GM21447 (cell line): ENCODE measurements at regions not wholly inside any gene's neighbourhood (a gene's known extent, or its start where the extent isn't known, plus 50 kb on each side); places are given as distances from the start of the nearest gene placed in this dataset.

Experiments used
- ATAC-seq: cut with Tn5 transposase; IDR thresholded peaks from one replicate; pipeline ENCODE4 v1.9.1; 2021; ENCODE audit not compliant: unreplicated experiment

DNA sequence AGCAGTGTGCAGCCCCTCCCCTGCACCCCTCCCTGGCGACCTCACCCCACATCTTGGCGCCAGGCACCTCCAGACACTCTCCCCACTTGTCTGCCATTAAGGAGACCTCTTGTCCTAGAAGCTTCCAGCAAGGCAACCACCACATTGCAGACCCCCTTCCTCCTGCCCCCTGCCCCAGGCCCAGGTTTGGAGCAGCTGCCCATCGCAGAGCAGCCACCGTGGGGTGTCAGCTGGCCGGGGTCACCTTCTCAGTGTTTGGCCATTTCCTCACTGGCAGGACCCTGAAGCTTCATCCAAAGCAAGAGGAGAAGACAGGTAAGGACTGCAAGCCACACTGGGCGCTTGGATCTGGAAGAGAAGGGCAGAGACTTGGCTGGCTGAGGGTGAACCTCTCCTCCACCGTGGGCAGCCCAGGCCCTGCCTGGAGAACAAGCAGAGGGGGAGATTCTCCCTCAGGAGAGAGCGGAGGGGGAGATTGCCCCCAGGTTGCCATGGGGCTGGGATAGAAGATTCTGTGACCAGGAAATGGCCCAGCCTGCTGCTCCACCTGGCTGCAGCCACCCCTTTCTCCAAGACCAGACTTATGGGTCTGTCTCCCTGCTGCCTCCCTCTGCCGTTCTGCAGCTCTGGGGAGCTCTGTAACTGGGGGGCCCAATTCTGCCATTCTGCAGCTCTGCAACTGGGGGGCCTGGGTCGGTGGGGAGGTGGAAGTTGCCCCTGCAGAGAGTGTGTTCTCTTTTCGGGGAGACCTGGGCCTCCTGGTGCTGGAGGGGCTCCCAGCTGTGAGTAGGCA lies 72.9 kb upstream of the C14orf180 start:
- ATAC-seq, result no peak

DNA sequence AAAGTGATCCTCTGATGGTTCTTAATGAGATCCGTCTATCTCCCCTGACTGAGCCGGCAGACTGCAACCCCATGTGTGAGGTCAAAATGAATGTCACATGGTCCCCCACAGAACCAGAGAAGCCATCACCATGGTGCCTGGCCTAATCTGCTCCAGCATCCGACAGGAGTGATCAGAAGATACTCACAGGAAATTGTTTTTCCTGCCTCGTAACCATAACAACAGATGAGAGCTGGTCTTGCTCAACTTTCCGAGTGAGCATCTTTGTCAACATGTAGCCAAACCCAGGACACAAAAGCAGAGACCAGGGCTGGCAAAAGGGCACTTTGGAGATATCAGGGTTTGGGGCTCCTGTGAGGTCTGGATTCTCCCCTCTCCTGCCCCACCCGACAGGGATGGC lies 72.1 kb upstream of the C14orf180 start:
- no peak for ATAC-seq

DNA sequence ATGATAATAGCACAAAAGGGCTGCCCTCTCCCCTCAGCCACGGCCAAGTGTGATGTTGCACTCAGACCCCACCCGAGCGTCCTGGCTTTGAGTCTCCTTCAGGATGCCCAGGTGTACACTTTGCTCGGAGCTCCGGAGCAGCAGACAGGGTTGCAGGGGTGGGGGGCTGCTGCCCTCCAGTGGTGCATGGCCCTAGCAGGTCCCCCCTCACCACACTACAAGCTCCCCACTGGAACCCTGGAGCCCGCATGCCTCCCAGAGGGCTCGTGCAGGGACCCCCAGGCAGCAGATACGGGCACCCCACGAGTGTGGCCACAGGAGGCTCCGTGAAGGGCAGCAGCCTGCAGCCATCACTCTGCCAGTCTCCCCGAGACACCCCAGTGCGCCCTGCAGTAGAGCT lies 69.9 kb upstream of the C14orf180 start:
- ATAC-seq, result no peak

DNA sequence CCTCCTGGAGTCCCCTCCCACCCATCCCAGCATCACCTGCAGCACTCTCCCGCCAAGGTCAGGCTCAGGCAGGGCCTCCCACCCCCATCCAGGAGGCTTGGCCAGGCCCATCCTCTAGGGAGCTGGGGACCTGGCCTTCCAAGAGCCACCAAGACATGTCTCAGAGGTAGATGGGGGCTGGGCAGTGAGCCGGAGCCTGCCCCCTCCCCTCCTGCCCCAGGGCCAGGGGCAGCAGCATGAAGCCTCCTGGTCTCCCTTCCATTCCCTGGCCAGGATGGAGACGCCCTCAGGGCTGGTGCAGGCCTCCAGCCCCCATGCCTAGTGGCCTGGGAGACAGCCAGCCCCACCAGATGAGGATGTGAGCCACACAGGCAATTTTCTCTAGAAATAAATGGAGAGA lies 69.3 kb upstream of the C14orf180 start:
- no peak for ATAC-seq

DNA sequence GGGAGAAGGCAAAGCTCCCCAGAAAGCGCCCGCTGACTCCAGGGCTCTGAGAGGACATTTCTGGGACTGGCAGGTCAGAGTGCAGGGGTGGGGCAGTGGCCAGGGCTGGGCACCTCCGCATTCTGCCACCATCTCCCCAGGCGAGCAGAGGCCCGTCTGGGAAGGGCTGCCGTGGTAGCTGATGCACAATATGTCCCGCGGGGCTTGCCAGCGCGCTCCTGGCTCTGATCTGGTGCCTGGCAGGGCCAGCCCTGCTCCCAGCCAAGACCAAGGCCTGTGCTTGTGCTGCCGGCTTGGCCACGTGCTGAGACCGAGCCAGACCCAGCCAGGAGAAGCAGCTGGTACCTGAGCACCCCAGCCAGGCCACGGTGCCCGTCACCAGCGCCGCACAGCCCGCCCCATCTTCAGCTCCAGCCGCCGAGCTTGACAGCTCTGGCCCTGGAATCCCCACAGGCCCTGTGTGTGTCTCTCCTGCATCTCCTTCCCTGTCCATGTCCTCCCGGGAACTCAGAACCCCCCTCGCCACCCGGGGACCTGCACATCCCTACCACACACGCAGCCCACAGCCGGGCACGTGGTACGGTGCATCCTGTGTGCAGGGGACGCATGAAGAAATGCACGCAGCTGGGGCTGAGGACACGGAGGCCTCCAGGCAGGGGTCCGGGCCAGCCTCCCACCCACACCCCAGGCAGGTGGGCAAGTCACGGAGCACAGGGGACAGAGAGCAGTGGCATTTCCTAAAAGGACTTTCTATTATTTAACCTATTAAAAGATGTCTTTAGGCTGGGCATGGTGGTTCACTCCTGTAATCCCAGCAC lies 68.6 kb upstream of the C14orf180 start:
- no peak for ATAC-seq

DNA sequence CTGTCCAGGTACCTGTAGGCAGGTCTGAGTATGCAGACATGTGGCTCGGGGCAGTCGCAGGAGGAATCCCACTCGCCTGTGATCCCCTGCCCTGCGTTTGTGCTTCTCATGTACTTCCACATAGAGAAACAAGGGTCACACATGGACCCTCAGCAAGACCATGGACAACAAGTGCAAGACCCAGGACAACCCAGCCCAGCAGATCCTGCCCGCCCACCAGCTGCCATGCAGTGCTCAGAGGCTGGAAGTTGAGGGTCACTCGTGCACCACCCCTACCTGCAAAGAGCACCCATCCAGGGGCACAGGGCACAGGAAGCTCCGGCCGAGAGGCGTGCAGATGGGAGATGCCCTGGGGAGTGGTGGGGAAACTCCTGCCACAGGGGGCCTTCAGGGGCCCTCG lies 67.5 kb upstream of the C14orf180 start:
- ATAC-seq, result no peak

DNA sequence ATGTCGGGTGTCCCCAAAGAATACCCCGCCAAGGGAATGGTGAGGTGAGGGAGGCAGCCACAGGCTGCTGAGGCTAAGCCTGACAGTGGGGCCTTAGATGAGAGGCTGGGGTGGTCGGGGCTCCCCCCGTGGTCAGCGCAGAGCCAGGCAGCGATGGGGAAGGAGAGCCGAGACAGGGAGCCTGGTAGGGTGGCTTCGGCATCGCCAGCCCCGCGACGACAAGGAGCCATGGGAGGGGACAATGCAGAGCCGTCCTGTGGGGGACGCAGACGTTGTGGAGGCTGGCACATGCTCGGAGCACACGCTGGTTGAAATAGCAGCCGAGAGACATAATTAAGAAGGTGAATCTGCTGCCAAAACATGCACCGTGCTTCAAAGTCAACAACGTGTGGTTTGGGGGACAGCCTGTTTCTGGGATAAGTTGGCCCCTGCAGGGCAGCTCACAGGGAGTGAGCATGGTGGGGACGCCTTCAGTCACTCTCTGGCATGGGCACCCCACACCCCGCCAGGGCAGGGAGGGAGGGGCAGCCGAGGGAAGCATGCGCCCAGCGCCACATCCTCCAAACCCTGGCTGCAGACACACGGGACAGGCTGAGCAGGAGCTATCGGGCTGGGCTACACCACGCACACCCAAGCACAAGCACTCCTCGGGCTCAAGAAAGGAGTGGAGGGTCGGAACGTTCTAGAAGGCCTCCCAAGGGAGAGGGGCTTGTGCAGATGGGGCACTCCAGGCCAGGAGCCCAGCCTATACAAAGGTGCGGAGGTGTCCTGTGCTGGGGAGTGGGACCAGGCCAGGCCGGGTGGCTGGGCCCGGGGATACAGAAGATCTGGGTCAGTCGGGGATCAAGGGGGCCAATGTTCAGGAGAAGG lies 66.6 kb upstream of the C14orf180 start:
- ATAC-seq, result no peak

DNA sequence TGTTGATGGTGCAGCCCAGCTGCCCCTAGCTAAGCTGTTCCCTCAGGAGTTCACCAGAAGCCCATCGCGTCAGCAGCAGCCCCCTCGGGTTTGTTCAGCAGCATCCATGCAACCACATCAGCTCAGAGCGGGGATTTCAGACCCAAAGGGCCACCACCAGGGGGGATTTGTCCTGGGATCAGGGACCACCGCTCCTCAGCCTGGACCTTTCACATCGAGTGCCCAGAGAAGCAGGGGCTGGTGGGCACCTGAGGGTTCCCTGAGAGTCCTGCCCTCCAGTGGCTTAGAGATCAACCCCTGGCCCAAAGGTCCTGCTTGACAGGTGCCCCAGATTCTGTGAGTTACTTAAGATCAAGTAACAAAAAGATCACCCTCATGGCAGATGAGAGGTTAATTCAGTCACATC lies 65.9 kb upstream of the C14orf180 start:
- ATAC-seq, result no peak

DNA sequence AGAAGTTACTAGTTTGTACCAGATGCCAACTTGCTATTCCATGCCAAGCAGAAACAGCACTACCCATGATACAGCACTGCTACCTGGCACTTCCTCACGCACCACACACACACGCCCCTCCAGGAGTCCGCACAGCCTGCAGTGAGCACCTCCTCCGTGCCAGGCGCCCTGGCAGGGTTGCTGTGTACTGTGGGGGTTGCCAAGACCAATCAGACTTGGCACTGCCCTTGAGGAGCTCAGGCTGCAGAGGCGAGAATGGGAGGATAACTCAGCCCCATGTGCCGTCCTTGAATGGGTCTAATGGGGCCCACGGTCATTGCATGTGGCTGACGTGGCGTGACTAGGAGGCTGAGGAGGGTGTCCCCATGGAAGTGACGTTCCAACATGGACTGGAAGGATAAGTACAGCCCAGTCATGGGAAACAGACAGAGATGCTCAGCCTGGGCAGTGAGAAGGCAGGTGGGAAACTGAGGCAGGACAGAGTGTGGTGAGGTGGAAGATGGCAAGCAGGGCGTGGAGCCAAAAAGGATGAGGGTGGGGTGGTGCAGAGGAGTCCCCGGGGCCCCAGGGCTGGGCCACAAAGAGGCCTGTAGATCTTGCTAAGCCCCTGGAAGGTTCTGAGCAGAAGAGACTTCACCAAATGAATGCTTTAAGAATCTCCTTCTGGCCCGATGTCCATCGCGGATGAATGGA lies 65.3 kb upstream of the C14orf180 start:
- ATAC-seq, result no peak

DNA sequence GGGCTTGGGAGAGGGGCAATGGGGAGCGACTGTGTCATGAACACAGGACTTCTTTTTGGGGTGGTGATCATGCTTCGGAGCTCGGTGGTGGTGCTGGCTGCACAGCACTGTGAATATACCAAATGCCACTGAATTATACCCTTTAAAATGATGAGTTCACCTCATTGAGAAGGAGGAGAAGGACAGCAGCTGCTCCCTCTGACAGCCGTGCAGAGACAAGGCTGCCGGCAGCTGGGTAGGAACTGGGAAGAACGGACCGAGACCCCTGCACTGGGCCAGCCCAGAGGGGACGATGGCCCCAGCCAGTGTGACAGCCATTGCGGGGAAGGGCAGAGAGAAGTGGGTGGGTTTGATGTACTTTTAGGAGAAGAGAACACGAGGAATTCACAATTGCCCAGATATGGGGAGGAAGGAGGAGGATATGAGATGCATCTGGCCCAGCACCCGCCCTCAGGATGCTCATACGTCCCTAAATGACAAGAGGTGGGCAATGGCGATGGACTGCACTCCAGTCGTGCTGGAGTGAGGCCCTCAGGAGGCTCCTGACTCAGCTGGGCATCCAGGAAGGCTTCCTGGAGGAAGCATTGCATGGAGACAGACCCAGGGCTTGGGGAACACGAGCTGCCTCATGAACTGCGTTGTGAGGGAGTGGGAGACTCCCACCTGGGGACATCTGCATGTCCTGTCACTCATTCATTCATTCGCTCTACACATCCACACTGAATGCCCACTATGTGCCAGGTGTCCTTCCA lies 64.3 kb upstream of the C14orf180 start:
- no peak for ATAC-seq

DNA sequence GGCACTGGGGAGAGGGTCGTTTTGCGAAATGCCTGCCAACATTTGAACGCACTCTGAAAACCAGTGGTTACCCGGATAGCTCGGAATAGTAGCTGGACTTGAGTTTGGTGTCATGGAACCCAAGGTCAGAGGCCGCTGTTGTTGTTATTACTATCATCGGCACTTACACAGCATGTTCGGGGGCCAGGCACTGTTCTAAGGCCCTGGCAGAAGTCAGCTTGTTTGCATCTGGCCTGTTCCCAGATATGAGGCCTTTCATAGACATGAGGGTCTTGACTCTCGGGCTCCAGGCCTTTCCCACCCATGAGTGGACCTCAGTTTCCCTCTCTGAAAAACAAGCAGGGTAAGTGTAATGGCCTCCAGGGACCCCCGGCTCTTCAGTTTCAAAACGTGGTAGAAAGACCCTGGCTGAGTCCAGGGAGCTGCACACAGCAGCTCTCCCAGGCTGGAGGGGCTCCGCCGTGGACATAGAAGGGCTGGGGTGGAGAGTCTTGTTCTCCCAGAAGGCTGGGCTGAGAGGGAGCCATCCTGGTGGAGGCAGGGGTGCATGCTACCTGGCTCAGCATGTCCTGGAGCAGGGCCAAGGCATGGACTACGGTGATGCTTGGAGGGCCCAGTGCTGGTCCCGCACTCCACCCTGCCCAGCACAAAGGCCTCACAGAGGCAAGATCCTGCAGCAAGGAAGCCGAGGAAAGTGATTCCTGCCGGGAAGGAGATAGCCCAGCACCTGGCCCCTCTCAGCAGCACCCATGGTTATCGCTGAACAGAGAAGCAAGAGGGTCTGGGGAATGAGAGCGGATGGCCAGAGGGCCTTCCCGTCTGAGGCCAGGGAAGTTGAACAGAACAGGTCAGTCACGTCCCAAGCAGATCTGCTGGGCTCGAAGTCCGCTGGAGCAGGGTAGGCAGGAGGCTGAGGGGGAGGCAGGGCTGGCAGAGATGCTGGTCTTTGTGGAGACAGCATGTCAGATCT lies 63.5 kb upstream of the C14orf180 start:
- ATAC-seq, result no peak

DNA sequence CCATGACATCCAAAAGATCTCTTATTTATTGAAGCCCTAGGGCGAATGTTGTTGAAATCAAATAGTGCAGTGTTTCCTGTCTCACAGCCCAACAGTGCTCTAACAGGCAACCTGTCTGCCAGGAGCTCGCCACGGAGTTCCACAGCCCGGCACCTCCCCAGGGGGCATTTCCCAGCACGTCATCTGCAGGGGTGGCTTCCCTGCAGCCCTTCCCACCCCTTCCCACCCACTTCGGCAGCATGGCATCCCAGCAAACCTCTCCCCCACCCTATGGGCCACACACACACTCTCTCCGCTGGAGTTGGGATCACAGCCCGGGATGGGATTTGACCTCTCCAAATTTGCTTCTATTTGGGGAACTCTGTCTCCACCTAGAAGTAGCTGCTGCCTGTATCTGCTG lies 62.7 kb upstream of the C14orf180 start:
- no peak for ATAC-seq

DNA sequence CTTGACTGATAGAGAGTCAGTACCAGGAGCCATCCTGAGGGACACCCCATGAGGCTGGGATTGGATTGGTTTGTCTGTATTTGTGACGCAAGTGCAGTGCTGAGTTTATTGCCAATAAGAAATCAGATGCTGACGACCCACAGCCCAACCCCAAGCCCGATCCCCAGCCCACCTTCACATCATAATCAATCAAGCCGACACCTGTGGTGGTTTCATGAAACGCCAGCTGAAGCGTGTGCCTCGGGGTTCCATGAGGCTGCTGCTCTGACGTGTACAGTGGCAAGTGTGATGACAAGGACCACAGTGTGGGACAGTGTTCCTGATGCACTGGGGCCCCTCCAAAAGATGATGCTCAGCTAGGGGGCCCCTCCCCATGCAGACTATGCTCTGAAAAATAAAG lies 62.1 kb upstream of the C14orf180 start:
- ATAC-seq, result no peak

DNA sequence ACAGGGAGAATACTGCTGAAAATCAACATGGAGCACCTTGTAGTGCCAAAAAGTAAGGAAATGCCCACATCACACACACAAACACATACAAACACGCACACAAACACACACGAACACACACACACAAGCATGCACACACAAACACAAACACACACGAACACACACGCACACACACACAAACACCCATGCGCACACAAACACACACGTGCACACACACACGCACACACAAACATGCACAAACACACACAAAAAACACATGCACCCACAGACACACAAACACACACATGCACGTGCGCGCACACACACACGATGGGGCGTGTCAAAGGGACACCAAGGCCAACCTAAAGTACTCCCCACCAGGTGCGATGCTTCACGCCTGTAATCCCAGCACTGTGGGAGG lies 61.7 kb upstream of the C14orf180 start:
- ATAC-seq, result no peak

DNA sequence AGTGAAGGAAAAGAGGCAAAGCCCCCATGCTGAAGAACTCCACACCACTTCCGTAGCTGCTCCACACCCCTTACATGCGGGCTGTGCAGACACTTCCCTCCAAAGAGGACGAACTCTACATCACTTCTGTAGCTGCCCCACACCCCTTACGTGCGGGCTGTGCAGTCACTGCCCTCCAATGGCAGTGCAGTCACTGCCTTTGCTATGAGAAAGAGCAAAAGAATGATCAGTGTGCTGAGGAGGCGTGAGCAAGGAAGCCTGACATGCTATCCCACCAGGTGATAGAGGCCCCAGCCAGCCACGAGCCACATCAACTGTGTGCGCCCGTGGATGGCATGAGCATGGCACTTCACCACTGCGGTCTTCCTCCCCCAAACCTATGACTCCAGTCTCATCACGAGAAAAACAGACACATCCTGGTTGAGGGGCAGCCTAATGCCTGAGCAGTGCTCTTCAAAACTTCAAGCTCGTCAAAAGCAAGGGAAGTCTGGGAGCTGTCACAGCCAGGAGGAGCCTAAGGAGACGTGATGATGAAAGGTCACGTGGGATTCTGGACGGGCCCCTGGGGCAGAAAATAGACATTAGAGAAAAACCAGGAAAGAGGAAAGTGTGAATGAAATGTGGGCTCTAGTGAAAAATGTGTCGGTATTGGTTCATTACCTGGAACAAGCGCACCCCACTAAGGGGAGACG lies 60.8 kb upstream of the C14orf180 start:
- ATAC-seq, result no peak

DNA sequence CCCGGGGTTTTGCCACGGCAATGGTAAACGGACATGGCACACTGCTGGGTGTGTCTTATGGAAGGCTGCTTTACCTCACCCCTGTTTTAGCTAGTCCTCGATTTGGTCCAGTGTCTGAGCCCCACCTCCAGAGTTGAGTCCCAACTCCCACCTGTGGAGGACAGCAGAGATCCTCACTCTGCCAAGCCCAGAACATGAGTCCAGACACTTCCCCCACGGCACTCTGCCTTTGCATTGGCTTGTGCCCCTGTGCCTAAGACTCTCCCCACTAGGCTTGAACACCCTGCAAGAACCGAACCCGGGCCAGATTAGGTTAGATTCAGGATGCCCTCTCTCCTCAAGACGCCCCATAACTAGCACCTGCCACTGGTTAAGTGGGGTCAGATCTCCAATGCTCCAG lies 59.8 kb upstream of the C14orf180 start:
- ATAC-seq, result no peak

DNA sequence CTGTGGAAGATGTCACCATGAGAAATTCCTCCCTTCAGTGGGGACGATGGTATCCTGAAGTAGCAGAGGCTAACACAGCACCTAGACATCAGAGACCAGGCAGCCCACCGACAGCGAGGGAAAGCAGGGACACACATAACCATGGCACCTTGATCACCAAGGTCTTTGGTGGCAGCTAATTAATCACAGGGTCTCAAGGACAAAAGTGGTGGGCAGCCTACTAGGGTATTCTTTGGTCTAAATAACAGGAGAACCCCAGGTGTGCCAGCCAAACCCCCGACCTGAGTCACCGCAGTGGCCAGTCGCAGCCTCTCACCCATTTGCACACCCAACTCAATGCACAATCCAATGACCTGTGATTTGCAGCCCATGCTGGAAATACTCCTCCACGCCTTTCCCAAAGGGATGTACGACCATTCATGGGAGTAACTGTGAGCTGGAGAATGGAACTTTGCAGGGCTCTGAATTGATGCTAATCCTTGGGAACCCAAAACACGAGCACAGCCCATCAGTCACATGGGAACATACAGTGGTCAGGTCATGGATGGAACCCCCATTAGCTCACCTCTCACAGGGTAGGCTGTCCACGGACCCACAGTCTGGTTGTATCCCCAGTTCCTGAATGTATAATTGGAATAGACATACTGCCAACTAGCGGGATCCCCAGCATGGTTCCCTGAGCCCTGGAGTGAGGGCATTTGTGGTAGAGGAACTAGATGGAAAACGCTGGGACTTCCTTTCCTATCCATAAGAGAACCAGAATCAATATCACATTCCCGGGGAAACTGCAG lies 58.7 kb upstream of the C14orf180 start:
- no peak for ATAC-seq
